ENCODE measurements at regions not wholly inside any gene's neighbourhood (a gene's known extent, or its start where the extent isn't known, plus 50 kb on each side); places are given as distances from the start of the nearest gene placed in this dataset.

DNA sequence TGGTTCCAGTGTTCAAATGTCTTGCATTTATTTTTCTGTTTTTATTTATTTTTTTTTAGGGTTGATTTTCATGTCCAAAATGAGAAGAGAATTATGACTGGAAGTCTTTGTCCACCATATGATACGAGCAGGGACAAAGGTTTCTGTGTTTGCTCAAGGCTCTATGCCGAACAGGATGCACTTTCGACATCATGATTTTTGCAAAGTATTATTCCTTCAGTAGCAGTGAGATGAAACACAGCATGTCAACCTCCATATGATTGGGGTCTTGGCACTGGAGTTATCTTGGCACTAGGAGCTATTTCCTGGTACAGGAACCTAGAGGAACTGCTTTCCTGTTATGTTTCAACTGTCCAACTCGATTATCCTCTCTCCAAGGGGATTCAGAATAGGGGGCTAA is 72.6 kb downstream of the UCHL1 start:
- TF ChIP-seq, protein P1, sequence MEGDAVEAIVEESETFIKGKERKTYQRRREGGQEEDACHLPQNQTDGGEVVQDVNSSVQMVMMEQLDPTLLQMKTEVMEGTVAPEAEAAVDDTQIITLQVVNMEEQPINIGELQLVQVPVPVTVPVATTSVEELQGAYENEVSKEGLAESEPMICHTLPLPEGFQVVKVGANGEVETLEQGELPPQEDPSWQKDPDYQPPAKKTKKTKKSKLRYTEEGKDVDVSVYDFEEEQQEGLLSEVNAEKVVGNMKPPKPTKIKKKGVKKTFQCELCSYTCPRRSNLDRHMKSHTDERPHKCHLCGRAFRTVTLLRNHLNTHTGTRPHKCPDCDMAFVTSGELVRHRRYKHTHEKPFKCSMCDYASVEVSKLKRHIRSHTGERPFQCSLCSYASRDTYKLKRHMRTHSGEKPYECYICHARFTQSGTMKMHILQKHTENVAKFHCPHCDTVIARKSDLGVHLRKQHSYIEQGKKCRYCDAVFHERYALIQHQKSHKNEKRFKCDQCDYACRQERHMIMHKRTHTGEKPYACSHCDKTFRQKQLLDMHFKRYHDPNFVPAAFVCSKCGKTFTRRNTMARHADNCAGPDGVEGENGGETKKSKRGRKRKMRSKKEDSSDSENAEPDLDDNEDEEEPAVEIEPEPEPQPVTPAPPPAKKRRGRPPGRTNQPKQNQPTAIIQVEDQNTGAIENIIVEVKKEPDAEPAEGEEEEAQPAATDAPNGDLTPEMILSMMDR (IDR thresholded peaks at IDR 0.05) = no peak
- TF ChIP-seq POLR2AphosphoS5 (IDR thresholded peaks at IDR 0.05; ENCODE audit: low read depth, low read length) = no peak

Measured in Panc1 (cell line).